Transverse colon (tissue), 4 donors: ENCODE measurements at regions not wholly inside any gene's neighbourhood (a gene's known extent, or its start where the extent isn't known, plus 50 kb on each side); places are given as distances from the start of the nearest gene placed in this dataset.

Experiments used
- DNase-seq: peaks from one replicate; pipeline ENCODE4 v3.0.0-alpha.2; 2019
- H3K27ac ChIP-seq, 4 donors: fragments of 200-600 bp; sonication (generic); 2 replicates each; pipeline ENCODE4 v1.5.1; 2016 to 2018; ENCODE audit warnings: inconsistent platforms in 4 of 4
- H3K27me3 ChIP-seq: fragments of 200-600 bp; sonication (generic); 2 replicates; pipeline ENCODE4 v1.5.1; 2017; ENCODE audit warnings: inconsistent platforms
- H3K36me3 ChIP-seq, 4 donors: fragments of 200-600 bp; sonication (generic); 2 replicates each; pipeline ENCODE4 v1.5.1; 2017 to 2019; ENCODE audit warnings: inconsistent platforms in 4 of 4
- H3K4me1 ChIP-seq, 4 donors: fragments of 200-600 bp; sonication (generic); 2 replicates each; pipeline ENCODE4 v1.5.1; 2017 to 2020; ENCODE audit warnings: inconsistent platforms in 4 of 4
- H3K4me3 ChIP-seq, 4 donors: fragments of 200-600 bp; sonication (generic); 1 replicate in 1 of 4; 2 replicates in 3 of 4; pipeline versions ENCODE4 v1.5.1 to v1.6.1; 2017 to 2019; ENCODE audit warnings: inconsistent platforms in 4 of 4
- H3K9me3 ChIP-seq, 2 donors: fragments of 200-600 bp; sonication (generic); 2 replicates each; pipeline ENCODE4 v1.5.1; 2017 to 2019; ENCODE audit warnings: inconsistent platforms in 2 of 2
- CTCF ChIP-seq, 5 experiments: fragments of 200-600 bp in 3 of 5; fragments of 450-650 bp in 2 of 5; sonication (generic) in 3 of 5; IDR thresholded peaks; 1 replicate in 2 of 5; 2 replicates in 3 of 5; pipeline ENCODE4 v1.5.1; 2016 to 2017; ENCODE audit warnings: antibody characterized with exemption in 5 of 5, inconsistent platforms in 3 of 5, mild to moderate bottlenecking in 2 of 5, moderate library complexity in 1 of 5
- EP300 ChIP-seq: sonication (generic); formaldehyde crosslinking; IDR thresholded peaks from one replicate; pipeline ENCODE4 v1.6.1; 2017; ENCODE audit warnings: antibody characterized with exemption, low read depth
- POLR2A ChIP-seq: fragments of 450-650 bp; IDR thresholded peaks from one replicate; pipeline ENCODE4 v1.6.1; 2016; ENCODE audit warnings: antibody characterized with exemption, mild to moderate bottlenecking, moderate library complexity
- POLR2AphosphoS5 ChIP-seq, 3 donors: sonication (generic); formaldehyde crosslinking; IDR thresholded peaks; one replicate each; pipeline ENCODE4 v1.6.1; 2016; ENCODE audit warnings: antibody characterized with exemption in 3 of 3
- WGBS, 2 donors: methylation state at CpG; one replicate each; pipeline ENCODE4 v1.1.5; 2018; ENCODE audit warnings: low coverage in 1 of 2; 5-methylcytosine and 5-hydroxymethylcytosine counted together
- in situ Hi-C, 4 donors: fragments of 200-750 bp; cut with MboI; loops; one replicate each; pipeline versions ENCODE4 v1.15.0 to v1.15.1; 2017; ENCODE audit warnings: low sequenced_read_pairs in 3 of 4, low pct_ligation_motif_present in 1 of 4, low pct_unique_long_range_greater_than_20kb in 1 of 4
- intact Hi-C: fragments of 100-400 bp; cut with DNase I; formaldehyde crosslinking; loops from one replicate; pipeline ENCODE4 v1.15.1; 2023; ENCODE audit warnings: low total_unique reads

DNA sequence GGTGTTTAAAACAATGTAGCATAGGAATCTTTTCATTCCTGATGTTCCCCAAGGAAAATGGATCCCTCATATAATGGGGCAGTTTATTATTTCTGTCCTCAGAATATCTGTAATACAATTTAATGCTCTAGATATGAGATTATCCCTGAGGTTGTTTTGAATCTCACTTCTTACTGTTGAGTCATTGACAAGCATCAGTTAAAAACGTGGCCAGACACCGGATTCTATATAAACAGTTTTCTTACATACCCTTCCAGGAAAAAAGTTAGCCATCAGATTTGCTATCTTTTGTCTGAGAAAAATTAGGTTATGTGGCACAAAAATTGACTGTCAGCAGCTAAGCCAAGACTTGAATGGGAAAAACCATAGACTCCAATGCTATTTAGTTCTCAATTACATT, 539.8 kb upstream of the CELF2 start:
- H3K4me1 ChIP-seq, result no peaks in the 10 kb centered on the region
- TF ChIP-seq CTCF (IDR thresholded peaks at IDR 0.05) (no peak), EP300 (no peak), POLR2AphosphoS5 (IDR thresholded peaks at IDR 0.05) (no peak), POLR2A (no peak)
- no peak overlapping the region for H3K4me3 ChIP-seq
- no peaks in the 10 kb centered on the region for H3K27me3 ChIP-seq
- intact Hi-C loops, result no loop called here
- no peak for DNase-seq
- H3K36me3 ChIP-seq, result no peaks in the 10 kb centered on the region
- in situ Hi-C loops, result no loop called here
- 72% methylated on average over 2 of the region's 2 CpGs for WGBS, 2 donors
- no peaks in the 10 kb centered on the region for H3K9me3 ChIP-seq
- no peak overlapping the region for H3K27ac ChIP-seq

- Histone ChIP-seq H3K9me3 (no peaks in the 10 kb centered on the region), H3K4me1 (no peaks in the 10 kb centered on the region), H3K4me3 (no peak overlapping the region), H3K27me3 (no peaks in the 10 kb centered on the region), H3K27ac (no peak overlapping the region), H3K36me3 (no peaks in the 10 kb centered on the region)
- TF ChIP-seq POLR2AphosphoS5 (IDR thresholded peaks at IDR 0.05) (no peak), EP300 (no peak), POLR2A (no peak), CTCF (IDR thresholded peaks at IDR 0.05) (no peak)
- 73 to 81% methylated on average over 6 to 9 of the region's 9 CpGs for WGBS, 2 donors
- DNase-seq, result no peak
- intact Hi-C loops, result no loop called here
- in situ Hi-C loops, result no loop called here
These were observed 538.2 kb upstream of the CELF2 start for GRCh38 chr10:10479465-10479864.

DNA sequence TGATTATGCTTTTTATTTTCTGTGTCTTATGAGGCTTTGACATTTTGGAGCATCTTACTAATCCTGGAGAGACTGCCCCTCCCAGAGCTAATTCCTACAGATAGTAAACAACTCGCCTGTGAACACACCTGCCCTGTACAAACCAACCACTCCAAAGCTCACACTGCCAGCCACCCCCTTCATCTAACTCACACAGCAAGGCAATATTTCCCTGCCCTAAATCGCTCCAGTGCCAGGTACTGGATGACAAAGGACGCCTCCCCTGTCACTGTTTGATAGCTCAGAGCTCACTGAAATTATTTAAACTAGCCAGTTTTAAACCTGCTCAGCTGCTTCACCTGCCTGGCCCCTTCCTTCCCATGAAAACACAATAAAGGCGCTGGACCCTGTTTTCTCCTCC, 535.1 kb upstream of the CELF2 start:
- no peak for TF ChIP-seq POLR2AphosphoS5 (IDR thresholded peaks at IDR 0.05)
- TF ChIP-seq POLR2A, result no peak
- no peak for TF ChIP-seq EP300
- TF ChIP-seq CTCF (IDR thresholded peaks at IDR 0.05), result no peak
- no peaks in the 10 kb centered on the region for H3K9me3 ChIP-seq
- peak; percentile 8 for DNase-seq
- no peaks in the 10 kb centered on the region for H3K36me3 ChIP-seq
- in situ Hi-C loops, result no loop called here
- no peaks in the 10 kb centered on the region for H3K27me3 ChIP-seq
- no peaks in the 10 kb centered on the region for H3K4me1 ChIP-seq
- no peak overlapping the region for H3K27ac ChIP-seq
- 44 to 70% methylated on average over 3 to 4 of the region's 4 CpGs for WGBS, 2 donors
- intact Hi-C loops, result no loop called here
- no peak overlapping the region for H3K4me3 ChIP-seq

- no peaks in the 10 kb centered on the region for H3K4me1 ChIP-seq
- TF ChIP-seq EP300, result no peak
- TF ChIP-seq CTCF (IDR thresholded peaks at IDR 0.05), result no peak
- TF ChIP-seq POLR2A, result no peak
- TF ChIP-seq POLR2AphosphoS5 (IDR thresholded peaks at IDR 0.05), result no peak
- in situ Hi-C loops, result no loop called here
- H3K27me3 ChIP-seq, result no peaks in the 10 kb centered on the region
- H3K4me3 ChIP-seq, result no peak overlapping the region
- H3K9me3 ChIP-seq, result no peaks in the 10 kb centered on the region
- DNase-seq, result no peak
- WGBS, 2 donors, result 92 to 94% methylated on average over 3 of the region's 3 CpGs
- no peaks in the 10 kb centered on the region for H3K36me3 ChIP-seq
- intact Hi-C loops, result no loop called here
- H3K27ac ChIP-seq, result no peak overlapping the region
These were observed 528.6 kb upstream of the CELF2 start for GRCh38 chr10:10489076-10489475.
